Erythroblast (primary cell): ENCODE measurements at regions not wholly inside any gene's neighbourhood (a gene's known extent, or its start where the extent isn't known, plus 50 kb on each side); places are given as distances from the start of the nearest gene placed in this dataset.
"Not testable (repeated sequence)": the region's sequence is repeated elsewhere in the genome, so short reads cannot be mapped to it uniquely, and the experiment has no call there.

ENCODE experiments used
- DNase-seq, 2 experiments: peaks; one replicate each; lab custom pipeline; 2025; lab: John Stamatoyannopoulos, UW
- GATA1 ChIP-seq: IDR thresholded peaks from 2 replicates; pipeline ENCODE4 v1.6.1; 2011; ENCODE audit warnings: low read depth, mild to moderate bottlenecking, control low read depth, low read length, moderate library complexity
- POLR2A ChIP-seq: IDR thresholded peaks from 2 replicates; pipeline ENCODE4 v1.6.1; 2011; ENCODE audit warnings: mild to moderate bottlenecking, low read length

DNA sequence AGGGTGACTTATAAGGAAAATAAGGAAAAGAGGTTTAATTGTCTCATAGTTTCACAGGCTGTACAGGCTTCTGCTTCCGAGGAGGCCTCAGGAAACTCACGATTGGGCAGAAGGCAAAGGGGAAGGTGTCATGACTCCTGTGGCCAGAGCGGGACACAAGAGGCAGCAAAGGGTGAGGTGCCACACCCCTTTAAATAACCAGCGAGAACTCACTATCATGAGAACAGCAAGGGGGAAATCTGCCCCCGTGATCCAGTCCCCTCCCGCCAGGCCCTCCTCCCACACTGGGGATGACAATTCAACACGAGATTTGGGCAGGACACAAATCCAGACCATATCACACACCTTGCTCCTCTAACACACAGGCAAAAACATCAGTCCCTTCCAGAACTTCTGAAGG, 254.0 kb downstream of the DLL1 start:
- no peak for TF ChIP-seq GATA1
- no peak for DNase-seq

DNA sequence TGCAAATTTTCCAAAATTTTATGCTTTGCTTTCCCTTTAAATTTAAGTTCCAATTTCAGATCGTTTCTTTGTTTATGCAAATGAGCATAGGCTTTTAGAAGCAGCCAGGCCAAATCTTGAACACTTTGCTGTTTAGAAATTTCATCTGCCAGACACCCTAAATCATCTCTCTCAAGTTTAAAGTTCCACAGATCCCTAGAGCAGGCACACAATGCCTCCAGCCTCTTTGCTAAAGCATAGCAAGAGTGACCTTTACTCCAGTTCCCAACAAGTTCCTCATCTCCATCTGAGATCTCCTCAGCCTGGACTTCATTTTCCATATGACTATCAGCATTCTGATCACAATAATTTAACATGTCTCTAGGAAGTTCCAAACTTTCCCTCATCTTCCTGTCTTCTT, 254.5 kb downstream of the DLL1 start:
- not testable (repeated sequence) for DNase-seq

DNA sequence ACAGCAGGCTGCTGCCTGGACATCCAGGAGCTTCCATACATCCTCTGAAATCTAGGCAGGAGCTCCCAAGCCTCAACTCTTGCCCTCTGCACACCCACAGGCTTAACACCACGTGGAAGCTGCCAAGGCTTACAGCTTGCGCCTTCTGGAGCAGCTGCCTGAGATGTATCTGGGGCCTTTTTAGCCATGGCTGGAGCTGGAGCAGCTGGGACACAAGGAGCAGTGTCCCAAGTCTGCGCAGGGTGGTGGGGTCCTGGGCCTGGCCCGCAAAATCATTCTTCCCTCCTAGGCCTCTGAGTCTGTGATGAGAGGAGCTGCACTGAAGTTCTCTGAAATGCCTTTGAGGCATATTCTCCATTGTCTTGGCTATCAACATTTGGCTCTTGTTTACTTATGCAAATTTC, 255.0 kb downstream of the DLL1 start:
- TF ChIP-seq POLR2A (no peak), GATA1 (no peak)
- no peak for DNase-seq

DNA sequence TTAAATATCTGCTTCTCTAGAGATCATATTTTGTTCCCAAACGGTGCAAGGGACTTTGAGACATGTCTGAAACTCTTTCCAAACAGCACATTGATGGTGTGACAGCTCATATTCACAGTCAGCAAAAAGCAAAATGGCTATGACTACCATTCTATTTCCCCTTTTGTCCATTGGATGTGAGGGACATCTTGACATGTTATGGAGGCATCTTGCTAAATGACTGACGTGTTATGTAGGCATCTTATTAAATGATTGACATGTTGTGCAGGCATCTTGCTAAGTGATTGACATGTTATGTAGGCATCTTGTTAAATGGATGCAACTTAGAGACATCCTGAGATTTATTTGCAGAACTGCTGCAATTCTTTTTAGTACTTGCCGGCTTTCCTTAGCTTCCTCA, 255.8 kb downstream of the DLL1 start:
- TF ChIP-seq POLR2A (no peak), GATA1 (no peak)
- DNase-seq = no peak

DNA sequence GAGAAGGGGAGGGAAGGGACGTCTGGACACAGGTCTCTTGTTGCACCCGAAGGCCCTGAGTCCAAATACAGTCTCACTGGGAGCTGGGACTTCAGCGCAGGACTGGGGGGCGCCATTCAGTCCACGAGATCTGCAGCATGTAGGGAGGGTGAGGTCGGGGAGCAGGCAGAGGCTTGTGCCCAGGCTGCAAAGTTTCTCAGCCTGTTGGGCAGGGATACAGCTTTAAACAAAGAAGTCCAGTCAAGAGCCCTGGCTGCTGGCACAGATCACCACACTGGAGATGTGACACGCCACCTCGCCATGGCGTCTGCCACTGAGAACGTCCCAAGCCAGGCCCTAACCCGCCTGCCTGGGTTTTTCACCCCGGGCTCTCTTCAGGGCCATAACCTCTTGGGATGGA, 256.6 kb downstream of the DLL1 start:
- DNase-seq = no peak

DNA sequence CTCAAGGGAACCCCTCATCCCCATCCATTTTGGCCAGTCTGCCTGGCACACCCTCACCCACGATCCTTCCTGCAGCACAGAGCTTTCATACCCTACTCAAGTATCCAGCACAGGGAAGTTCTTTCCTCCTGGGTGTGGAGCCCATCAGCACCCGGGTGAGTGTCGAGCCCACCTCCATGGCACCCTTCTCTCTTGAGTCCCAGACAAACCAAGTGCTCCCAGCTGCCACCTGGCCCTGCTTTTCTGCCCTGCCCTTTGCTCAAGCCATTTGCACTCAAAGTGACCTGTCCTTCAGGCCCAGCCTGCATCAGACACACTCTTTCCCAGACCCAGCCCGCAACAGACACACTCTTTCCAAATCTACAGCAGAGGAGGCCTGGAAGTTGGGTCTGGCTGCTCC, 257.2 kb downstream of the DLL1 start:
- DNase-seq = no peak
- TF ChIP-seq POLR2A (no peak), GATA1 (no peak)

More for the DNA sequence above, 256.6 kb downstream of the DLL1 start:
- no peak for TF ChIP-seq POLR2A

DNA sequence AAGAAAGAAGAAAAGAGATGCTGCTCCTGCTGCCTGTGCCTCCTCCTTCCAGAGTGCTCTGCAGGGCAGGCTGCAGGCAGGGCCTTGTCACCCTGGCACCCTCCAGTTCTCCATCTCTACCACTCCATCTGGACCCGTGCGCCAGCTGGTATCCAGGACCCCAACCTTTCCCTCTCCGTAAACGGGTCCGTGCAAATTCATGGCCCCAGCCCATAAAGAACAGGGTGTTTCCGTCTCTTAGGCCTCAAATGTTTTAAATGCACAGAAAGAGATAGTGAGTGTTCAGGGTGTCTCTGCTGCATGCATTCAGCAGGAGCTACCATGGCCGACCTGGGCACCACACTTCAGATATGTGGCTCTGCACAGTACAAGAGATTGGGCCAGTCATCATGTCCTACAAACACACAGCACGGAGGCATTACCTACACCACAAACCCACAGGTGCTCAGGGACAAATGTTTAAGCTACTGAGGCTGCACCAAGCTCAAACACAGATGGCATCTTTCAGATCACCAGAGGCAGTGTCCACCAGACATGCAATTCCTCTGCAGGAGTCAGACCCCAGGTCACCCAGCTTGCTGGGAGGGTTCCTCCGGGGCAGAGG, 258.1 kb downstream of the DLL1 start:
- no peak for DNase-seq
- no peak for TF ChIP-seq GATA1
- no peak for TF ChIP-seq POLR2A

DNA sequence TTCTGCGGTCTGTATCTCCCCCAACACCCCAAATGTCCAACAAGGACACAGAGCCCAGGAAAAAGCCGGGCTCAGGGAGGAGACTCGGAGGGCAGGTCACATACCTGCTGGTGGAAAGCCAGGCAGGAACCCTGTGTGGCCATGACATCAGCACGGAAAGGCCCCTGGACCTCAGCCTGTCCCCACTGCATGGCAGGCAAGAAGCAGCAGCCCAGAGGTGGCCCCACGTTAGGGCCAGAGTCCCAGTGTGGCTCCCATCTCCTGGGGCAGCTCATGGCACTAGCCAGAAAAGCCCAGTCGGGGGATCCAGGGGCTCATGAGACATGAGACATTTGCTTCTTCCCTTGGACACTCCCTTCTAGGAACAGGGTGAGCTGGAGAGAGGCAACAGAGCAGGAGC, 258.7 kb downstream of the DLL1 start:
- no peak for TF ChIP-seq GATA1
- no peak for TF ChIP-seq POLR2A

DNA sequence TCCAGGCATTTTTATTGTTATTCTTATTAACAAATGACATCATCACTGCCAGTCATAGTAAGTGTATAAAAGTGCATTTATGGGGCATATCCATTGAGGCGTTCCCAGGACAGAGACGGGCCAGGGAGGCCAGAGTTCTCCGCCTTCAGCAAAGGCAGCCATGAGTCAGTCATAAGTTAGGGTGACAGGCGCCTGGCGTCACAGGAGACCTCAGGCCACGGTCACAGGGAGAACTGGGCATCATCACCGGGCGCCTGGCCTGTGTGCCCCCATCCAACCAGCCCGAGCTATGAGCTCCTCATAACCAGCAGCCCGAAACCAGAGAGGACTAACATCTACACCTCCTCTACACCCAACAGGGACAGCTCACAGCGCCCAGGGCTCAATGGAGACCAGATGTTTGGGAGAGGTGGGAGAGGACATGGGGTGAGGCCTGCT, 259.2 kb downstream of the DLL1 start:
- no peak for DNase-seq
- no peak for TF ChIP-seq POLR2A
- no peak for TF ChIP-seq GATA1

More for the DNA sequence above, 258.7 kb downstream of the DLL1 start:
- no peak for DNase-seq

DNA sequence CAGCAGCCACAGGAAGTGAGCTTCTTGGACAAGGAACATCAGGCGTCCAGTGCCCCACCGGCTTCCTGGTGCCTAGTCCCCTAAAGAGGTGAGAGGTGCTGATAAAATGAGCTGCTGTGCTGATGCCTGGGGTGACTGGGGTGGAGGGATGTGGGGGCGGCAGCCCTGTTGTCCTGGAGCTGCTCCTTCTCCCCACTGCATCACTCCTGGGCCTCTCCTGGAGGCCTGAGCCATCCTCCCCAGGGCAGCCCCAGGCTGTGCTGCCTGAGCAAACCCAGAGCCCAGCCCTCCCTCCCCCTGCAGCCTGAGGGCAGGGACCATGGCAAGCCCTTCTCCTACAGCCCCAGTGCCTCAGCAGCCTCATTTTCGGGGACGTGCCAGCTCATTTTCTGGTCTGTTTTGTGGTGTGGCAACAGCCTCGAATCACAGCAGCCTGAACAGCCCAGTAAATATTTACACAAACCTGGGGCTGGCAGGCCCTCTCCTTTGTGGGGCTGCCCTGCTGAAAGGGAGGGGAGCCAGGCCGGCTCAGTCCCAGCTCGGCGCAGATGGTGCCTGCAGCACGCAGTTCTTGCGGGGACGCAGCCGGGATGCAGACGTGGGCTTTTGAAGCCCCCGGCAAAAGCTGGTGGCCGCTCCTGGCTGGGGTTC, 259.9 kb downstream of the DLL1 start:
- no peak for TF ChIP-seq POLR2A
- TF ChIP-seq GATA1 = no peak
- no peak for DNase-seq

DNA sequence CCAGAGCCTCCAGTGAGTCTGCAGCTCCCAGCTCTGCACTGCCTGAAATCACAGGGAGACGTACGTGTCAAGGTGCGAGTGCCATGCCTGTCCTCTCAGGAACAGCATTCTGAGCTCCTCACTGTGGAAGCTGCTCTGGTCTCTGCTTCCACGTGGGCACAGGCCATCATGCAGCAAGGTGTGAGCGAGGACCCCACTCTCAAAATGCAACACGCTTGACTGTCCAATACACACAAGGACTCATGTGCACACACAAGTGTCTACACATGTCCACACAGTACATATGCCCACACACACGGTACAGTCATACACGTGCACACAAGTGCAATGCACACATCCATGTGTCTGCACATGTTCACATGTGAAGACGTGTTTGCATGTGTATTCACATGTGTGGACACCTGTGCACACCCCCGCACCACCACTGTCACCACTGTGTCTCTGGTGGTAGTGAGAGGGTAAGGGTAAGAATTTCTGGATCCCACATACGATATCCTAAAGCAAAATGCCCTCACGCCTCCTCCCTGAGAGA, 260.5 kb downstream of the DLL1 start:
- TF ChIP-seq POLR2A (no peak), GATA1 (no peak)
- DNase-seq = no peak

DNA sequence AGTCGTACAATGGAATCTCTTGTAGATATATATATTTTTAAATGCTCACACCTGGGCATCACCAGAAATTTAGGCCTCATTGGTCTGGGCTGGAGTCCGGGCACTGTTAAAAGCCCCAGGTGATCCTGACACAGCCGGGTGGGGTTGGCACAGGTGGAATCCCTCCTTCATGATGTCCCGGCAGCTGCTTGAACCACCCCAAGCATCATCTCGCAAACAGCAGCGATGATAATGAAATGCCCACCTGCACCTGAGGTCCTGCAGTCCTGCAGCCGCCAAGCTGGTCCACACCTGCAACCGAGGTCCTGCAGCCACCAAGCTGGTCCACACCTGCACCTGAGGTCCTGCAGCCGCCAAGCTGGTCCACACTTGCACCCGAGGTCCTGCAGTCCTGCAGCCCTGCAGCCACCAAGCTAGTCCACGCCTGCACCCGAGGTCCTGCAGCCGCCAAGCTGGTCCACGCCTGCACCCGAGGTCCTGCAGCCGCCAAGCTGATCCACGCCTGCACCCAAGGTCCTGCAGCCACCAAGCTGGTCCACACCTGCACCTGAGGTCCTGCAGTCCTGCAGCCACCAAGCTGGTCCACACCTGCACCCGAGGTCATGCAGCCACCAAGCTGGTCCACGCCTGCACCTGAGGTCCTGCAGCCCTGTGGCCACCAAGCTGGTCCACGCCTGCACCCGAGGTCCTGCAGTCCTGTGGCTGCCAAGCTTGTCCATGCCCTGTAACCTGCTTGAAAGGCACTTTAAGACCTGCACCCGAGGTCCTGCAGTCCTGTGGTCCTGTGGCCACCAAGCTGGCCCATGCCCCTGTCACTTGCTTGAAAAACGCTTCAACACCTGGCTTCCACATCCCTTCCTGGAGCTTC, 261.2 kb downstream of the DLL1 start:
- DNase-seq = no peak

DNA sequence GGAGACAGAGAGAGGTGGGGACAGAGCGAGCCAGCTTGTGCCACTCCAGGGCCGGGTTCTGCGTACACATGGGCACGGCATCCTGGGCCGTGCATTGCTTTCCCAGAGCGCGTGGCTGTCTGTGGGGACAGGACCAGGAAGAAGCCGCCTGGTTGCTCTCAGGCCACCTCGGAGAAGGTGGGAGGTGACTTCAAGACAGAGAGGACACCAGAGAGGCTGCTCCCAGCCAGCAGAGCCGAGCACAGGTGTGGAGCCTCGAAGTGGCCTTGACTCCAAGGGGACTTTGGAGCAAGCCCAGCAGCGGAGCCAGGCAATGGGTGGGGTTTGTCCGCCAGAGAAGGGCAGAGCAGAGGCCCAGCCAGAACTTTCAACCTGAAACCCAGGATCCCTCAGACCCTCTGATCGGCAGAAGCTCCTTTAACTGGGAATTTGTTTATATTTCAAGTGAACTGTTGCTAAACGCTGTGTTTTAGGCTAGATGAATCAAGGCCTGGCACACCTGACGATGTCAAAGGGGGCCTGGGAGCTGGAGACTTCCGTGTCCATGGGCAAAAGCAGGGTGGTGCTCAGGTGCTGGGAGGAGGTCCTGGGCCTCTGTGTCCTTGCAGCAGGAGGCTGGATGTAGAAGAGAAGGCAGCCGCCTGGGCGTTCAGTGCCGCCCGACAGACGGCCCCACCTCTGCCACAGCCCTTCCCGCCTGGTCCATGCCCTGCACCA, 262.1 kb downstream of the DLL1 start:
- TF ChIP-seq GATA1 (no peak), POLR2A (no peak)
- DNase-seq = no peak

More for the DNA sequence above, 261.2 kb downstream of the DLL1 start:
- TF ChIP-seq POLR2A = no peak
- TF ChIP-seq GATA1 = no peak

DNA sequence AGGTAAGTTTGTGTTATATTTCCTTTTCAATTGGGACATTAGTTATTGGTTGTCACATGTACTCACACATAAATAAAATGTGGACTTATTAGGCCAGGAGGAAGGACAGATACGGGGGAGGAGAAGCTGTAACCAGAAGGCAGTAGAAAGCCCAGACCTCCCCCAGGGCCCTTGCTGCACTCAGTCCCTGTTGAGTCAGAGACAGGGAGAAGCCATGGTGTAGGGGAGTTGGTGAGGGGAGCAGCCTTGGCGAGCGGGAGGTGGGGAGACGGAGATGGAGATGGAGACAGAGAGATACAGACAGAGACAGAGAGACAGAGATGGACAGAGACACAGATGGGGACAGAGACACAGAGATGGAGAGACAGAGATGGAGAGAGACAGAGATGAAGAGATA, 263.2 kb downstream of the DLL1 start:
- no peak for DNase-seq
- no peak for TF ChIP-seq GATA1
- TF ChIP-seq POLR2A = no peak
